Liver (tissue), 8 donors: ENCODE measurements at regions not wholly inside any gene's neighbourhood (a gene's known extent, or its start where the extent isn't known, plus 50 kb on each side); places are given as distances from the start of the nearest gene placed in this dataset.

Experiments used
- DNase-seq: peaks from one replicate; pipeline ENCODE4 v3.0.0-alpha.2; 2017; ENCODE audit warnings: low spot score
- H3K27ac ChIP-seq, 2 donors: one replicate each; pipeline ENCODE4 v1.7.0; 2013; ENCODE audit warnings: inconsistent platforms in 2 of 2, low read length in 2 of 2, control low read depth in 1 of 2, low read depth in 1 of 2, mild to moderate bottlenecking in 1 of 2
- H3K27me3 ChIP-seq, 4 donors: one replicate each; pipeline versions ENCODE4 v1.6.1 to v1.7.0; 2013; ENCODE audit warnings: low read length in 3 of 4, inconsistent platforms in 1 of 4, mild to moderate bottlenecking in 1 of 4, moderate library complexity in 1 of 4; ENCODE audit not compliant: control insufficient read depth in 4 of 4, insufficient read depth in 4 of 4
- H3K36me3 ChIP-seq, 4 donors: one replicate each; pipeline versions ENCODE4 v1.6.1 to v1.7.0; 2013; ENCODE audit warnings: low read length in 3 of 4, mild to moderate bottlenecking in 3 of 4, low read depth in 1 of 4, moderate library complexity in 1 of 4; ENCODE audit not compliant: control insufficient read depth in 4 of 4, insufficient read depth in 3 of 4
- H3K4me1 ChIP-seq, 4 donors: one replicate each; pipeline versions ENCODE4 v1.6.1 to v1.7.0; 2013; ENCODE audit warnings: low read length in 3 of 4, mild to moderate bottlenecking in 3 of 4, moderate library complexity in 1 of 4; ENCODE audit not compliant: control insufficient read depth in 4 of 4, insufficient read depth in 4 of 4
- H3K4me3 ChIP-seq, 3 donors: one replicate each; pipeline versions ENCODE4 v1.6.1 to v1.7.0; 2013; ENCODE audit warnings: low read length in 3 of 3, control low read depth in 1 of 3, low read depth in 1 of 3, mild to moderate bottlenecking in 1 of 3
- H3K9ac ChIP-seq, 2 donors: one replicate each; pipeline ENCODE4 v1.7.0; 2013; ENCODE audit warnings: low read length in 2 of 2, mild to moderate bottlenecking in 2 of 2, moderate library complexity in 2 of 2, control low read depth in 1 of 2, low read depth in 1 of 2
- H3K9me3 ChIP-seq, 4 donors: one replicate each; pipeline versions ENCODE4 v1.6.1 to v1.7.0; 2013; ENCODE audit warnings: low read length in 3 of 4; ENCODE audit not compliant: control insufficient read depth in 4 of 4
- ATF3 ChIP-seq: IDR thresholded peaks from 2 replicates; pipeline ENCODE4 v1.6.1; 2016; ENCODE audit warnings: antibody characterized with exemption
- CTCF ChIP-seq: fragments of 150-350 bp; IDR thresholded peaks from 2 replicates; pipeline ENCODE4 v1.5.1; 2017; ENCODE audit warnings: improper control_type of control experiment, low read depth, low read length; ENCODE audit not compliant: missing input control
- EGR1 ChIP-seq, 2 donors: IDR thresholded peaks; 2 replicates each; pipeline ENCODE4 v1.6.1; 2016 to 2018; ENCODE audit warnings: antibody characterized with exemption in 2 of 2, low read depth in 2 of 2
- FOXA1 ChIP-seq: IDR thresholded peaks from 2 replicates; pipeline ENCODE4 v1.6.1; 2016; ENCODE audit warnings: antibody characterized with exemption
- FOXA2 ChIP-seq: IDR thresholded peaks from 2 replicates; pipeline ENCODE4 v1.6.1; 2016; ENCODE audit warnings: antibody characterized with exemption
- GABPA ChIP-seq, 2 donors: IDR thresholded peaks in 1 of 2; conservative IDR thresholded peaks in 1 of 2; 2 replicates each; pipeline ENCODE4 v1.6.1; 2016; ENCODE audit warnings: antibody characterized with exemption in 2 of 2, mild to moderate bottlenecking in 1 of 2, moderate library complexity in 1 of 2
- HNF4A ChIP-seq, 2 donors: conservative IDR thresholded peaks; 2 replicates each; pipeline ENCODE4 v1.6.1; 2016; ENCODE audit warnings: antibody characterized with exemption in 2 of 2, mild to moderate bottlenecking in 2 of 2
- HNF4G ChIP-seq: IDR thresholded peaks from 2 replicates; pipeline ENCODE4 v1.6.1; 2016; ENCODE audit warnings: antibody characterized with exemption
- JUND ChIP-seq, 2 donors: IDR thresholded peaks; 2 replicates each; pipeline ENCODE4 v1.6.1; 2016; ENCODE audit warnings: antibody characterized with exemption in 2 of 2
- MAX ChIP-seq: IDR thresholded peaks from 2 replicates; pipeline ENCODE4 v1.6.1; 2016; ENCODE audit warnings: antibody characterized with exemption
- NR2F2 ChIP-seq: IDR thresholded peaks from 2 replicates; pipeline ENCODE4 v1.6.1; 2016; ENCODE audit warnings: antibody characterized with exemption
- RAD21 ChIP-seq, 2 donors: IDR thresholded peaks; 2 replicates each; pipeline ENCODE4 v1.6.1; 2016; ENCODE audit warnings: antibody characterized with exemption in 2 of 2, mild to moderate bottlenecking in 2 of 2
- RXRA ChIP-seq, 2 donors: IDR thresholded peaks; 2 replicates each; pipeline ENCODE4 v1.6.1; 2017 to 2018; ENCODE audit warnings: antibody characterized with exemption in 2 of 2, mild to moderate bottlenecking in 1 of 2
- SP1 ChIP-seq: IDR thresholded peaks from 2 replicates; pipeline ENCODE4 v1.6.1; 2018; ENCODE audit warnings: antibody characterized with exemption, mild to moderate bottlenecking
- TAF1 ChIP-seq: conservative IDR thresholded peaks from 2 replicates; pipeline ENCODE4 v1.6.1; 2016; ENCODE audit warnings: antibody characterized with exemption, mild to moderate bottlenecking
- YY1 ChIP-seq: IDR thresholded peaks from 2 replicates; pipeline ENCODE4 v1.6.1; 2016; ENCODE audit warnings: antibody characterized with exemption, mild to moderate bottlenecking
- WGBS: extraction: QIAGEN DNeasy Blood & Tissue Kit; methylation state at CpG from one replicate; pipeline ENCODE4 v1.1.7; 2013; 5-methylcytosine and 5-hydroxymethylcytosine counted together
- TF ChIP-seq, protein P1 (sequence below): IDR thresholded peaks from 2 replicates; pipeline ENCODE4 v1.6.1; 2016; ENCODE audit warnings: antibody characterized with exemption
- TF ChIP-seq, protein P2 (sequence below): IDR thresholded peaks from 2 replicates; pipeline ENCODE4 v1.6.1; 2016; ENCODE audit warnings: antibody characterized with exemption, mild to moderate bottlenecking
- donor health status: healthy.
- donor health status: healthy.
- donor health status: healthy.
- donor health status: healthy.
- donor health status: healthy.

DNA sequence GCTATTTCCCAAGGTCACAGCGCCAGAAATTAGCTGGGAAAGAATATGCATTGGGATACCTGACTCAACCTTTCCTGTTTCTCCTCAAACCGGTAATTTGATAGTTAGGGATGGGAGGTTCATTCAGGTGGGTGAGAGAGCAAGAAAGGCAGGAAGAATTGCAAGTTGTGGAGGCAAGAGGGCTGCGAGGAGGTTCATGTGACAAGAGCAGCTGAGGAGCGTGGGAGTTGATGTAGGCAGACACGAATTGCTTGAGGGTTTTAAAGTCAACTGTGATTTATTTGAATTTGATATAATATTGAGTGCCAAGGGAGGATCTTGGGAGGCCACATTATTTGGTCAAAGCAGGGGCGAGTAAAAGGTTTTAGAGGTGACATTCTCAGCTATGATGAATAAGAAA lies 329.0 kb downstream of the STIM2 start:
- no peak for DNase-seq
- Histone ChIP-seq H3K27me3 (peaks cover 0 to 10% (median 0%) of the 10 kb centered on the region in 4 donors), H3K9me3 (no peaks in the 10 kb centered on the region), H3K4me1 (no peaks in the 10 kb centered on the region), H3K9ac (no peak overlapping the region), H3K36me3 (no peaks in the 10 kb centered on the region), H3K27ac (no peak overlapping the region), H3K4me3 (no peak overlapping the region)
- TF ChIP-seq SP1 (no peak), EGR1 (IDR thresholded peaks at IDR 0.05; ENCODE audit: low read depth in 2 of 2) (no peak), TAF1 (no peak), MAX (no peak), FOXA1 (no peak), RXRA (IDR thresholded peaks at IDR 0.05) (no peak), HNF4G (no peak), ATF3 (no peak), YY1 (no peak), RAD21 (IDR thresholded peaks at IDR 0.05) (no peak), HNF4A (conservative IDR thresholded peaks at IDR 0.05) (no peak), FOXA2 (no peak), CTCF (no peak)
- TF ChIP-seq, protein P1, sequence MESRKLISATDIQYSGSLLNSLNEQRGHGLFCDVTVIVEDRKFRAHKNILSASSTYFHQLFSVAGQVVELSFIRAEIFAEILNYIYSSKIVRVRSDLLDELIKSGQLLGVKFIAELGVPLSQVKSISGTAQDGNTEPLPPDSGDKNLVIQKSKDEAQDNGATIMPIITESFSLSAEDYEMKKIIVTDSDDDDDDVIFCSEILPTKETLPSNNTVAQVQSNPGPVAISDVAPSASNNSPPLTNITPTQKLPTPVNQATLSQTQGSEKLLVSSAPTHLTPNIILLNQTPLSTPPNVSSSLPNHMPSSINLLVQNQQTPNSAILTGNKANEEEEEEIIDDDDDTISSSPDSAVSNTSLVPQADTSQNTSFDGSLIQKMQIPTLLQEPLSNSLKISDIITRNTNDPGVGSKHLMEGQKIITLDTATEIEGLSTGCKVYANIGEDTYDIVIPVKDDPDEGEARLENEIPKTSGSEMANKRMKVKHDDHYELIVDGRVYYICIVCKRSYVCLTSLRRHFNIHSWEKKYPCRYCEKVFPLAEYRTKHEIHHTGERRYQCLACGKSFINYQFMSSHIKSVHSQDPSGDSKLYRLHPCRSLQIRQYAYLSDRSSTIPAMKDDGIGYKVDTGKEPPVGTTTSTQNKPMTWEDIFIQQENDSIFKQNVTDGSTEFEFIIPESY, result no peak
- TF ChIP-seq, protein P2, sequence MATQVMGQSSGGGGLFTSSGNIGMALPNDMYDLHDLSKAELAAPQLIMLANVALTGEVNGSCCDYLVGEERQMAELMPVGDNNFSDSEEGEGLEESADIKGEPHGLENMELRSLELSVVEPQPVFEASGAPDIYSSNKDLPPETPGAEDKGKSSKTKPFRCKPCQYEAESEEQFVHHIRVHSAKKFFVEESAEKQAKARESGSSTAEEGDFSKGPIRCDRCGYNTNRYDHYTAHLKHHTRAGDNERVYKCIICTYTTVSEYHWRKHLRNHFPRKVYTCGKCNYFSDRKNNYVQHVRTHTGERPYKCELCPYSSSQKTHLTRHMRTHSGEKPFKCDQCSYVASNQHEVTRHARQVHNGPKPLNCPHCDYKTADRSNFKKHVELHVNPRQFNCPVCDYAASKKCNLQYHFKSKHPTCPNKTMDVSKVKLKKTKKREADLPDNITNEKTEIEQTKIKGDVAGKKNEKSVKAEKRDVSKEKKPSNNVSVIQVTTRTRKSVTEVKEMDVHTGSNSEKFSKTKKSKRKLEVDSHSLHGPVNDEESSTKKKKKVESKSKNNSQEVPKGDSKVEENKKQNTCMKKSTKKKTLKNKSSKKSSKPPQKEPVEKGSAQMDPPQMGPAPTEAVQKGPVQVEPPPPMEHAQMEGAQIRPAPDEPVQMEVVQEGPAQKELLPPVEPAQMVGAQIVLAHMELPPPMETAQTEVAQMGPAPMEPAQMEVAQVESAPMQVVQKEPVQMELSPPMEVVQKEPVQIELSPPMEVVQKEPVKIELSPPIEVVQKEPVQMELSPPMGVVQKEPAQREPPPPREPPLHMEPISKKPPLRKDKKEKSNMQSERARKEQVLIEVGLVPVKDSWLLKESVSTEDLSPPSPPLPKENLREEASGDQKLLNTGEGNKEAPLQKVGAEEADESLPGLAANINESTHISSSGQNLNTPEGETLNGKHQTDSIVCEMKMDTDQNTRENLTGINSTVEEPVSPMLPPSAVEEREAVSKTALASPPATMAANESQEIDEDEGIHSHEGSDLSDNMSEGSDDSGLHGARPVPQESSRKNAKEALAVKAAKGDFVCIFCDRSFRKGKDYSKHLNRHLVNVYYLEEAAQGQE, result no peak
- 68% methylated on average over 6 of the region's 6 CpGs for WGBS

DNA sequence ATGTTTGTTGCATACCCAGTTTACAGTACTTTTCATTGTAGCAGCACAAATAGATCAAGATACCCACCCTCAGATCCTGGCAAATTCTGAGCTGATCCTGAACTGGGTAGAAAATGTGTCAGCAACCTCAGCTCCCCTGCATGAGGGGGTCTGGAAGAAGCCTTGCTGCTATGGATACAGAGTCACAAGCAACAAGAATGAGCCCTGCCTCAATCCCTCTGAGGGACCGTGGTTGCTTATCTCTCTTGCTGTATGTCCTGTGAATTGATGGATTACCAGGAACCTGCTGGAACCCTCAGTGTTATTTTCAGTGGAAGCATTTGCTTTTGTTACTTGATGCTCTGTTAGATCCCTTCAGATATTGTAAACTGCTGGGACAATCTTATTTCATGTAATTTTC lies 331.0 kb downstream of the STIM2 start:
- no peak for TF ChIP-seq JUND (IDR thresholded peaks at IDR 0.05)
- no peak for TF ChIP-seq GABPA (IDR thresholded peaks at IDR 0.05 in 1 of 2, conservative IDR thresholded peaks at IDR 0.05 in 1 of 2)
- no peak for TF ChIP-seq MAX
- TF ChIP-seq HNF4G, result no peak
- no peak for TF ChIP-seq SP1
- no peak for TF ChIP-seq NR2F2
- TF ChIP-seq FOXA2, result no peak
- TF ChIP-seq TAF1, result no peak
- TF ChIP-seq, protein P2, result no peak
- WGBS, result 22% methylated on average over 1 of the region's 1 CpG
- H3K9ac ChIP-seq, result no peak overlapping the region

More for the DNA sequence above, 331.0 kb downstream of the STIM2 start:
- Histone ChIP-seq H3K27me3 (peaks cover 0 to 10% (median 0%) of the 10 kb centered on the region in 4 donors), H3K4me3 (no peak overlapping the region), H3K9me3 (no peaks in the 10 kb centered on the region), H3K27ac (no peak overlapping the region), H3K4me1 (no peaks in the 10 kb centered on the region), H3K36me3 (no peaks in the 10 kb centered on the region)
- DNase-seq, result no peak
